ENCODE measurements at regions not wholly inside any gene's neighbourhood (a gene's known extent, or its start where the extent isn't known, plus 50 kb on each side); places are given as distances from the start of the nearest gene placed in this dataset.
"Not testable (repeated sequence)": the region's sequence is repeated elsewhere in the genome, so short reads cannot be mapped to it uniquely, and the experiment has no call there.

DNA sequence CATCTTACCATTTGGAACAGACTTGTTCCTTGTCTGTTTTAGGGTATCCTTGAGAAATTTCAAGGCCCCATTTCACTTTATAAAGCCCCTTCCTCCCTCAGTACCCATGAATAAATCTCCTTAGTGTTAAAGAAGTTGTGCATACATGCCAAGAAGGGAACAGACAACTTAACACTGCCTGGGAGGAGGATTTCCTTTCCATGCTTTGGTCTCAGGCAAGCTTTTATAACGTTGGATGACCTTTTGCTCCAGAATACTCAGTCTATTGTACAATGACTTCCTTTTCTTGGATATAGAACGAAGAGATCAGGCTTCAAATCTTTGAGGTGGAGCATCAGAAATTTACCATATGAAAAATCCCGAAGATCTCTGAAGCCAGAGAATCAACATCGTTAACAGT is 551.4 kb downstream of the PRKD1 start:
- no peak for DNase-seq (ENCODE audit: low read depth)

DNA sequence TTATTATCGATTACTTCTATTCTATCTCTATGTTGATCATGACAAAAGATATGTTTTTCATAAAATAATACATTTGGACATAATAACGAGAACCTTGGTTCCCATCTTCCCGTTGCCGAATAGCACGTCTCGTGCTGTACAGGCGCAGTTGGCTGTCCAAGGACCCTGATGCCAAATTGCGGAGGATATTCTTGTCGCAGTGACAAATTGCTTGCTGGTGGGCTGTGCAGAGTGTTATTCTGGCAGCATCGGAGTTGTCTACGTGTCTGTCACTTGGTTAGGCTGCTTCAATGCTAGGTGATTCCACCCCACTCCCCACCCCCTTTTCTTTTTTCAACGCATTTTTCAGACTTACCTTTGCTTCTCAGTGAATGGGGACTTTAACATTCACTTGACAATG is 546.8 kb downstream of the PRKD1 start:
- no peak for DNase-seq (ENCODE audit: low read depth)

DNA sequence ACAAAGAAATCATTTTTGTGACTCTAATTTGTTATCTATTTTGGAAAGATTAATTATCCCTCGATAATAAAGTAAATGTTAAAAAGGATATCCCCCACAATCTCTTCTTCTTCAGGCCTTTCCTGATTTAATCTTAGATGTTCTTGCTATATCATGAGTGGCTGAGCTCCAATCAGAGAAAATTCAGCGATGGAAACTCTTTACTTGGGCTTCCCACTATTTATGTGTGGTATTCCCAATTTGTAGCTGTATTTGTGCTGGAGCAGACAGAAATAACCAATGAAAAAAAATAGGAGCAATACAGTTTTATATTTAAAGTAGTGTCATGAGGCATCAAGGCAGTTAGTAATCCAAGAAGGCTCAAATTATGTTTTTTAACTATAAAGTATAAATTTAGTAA is 539.1 kb downstream of the PRKD1 start:
- no peak for DNase-seq (ENCODE audit: low read depth)

DNA sequence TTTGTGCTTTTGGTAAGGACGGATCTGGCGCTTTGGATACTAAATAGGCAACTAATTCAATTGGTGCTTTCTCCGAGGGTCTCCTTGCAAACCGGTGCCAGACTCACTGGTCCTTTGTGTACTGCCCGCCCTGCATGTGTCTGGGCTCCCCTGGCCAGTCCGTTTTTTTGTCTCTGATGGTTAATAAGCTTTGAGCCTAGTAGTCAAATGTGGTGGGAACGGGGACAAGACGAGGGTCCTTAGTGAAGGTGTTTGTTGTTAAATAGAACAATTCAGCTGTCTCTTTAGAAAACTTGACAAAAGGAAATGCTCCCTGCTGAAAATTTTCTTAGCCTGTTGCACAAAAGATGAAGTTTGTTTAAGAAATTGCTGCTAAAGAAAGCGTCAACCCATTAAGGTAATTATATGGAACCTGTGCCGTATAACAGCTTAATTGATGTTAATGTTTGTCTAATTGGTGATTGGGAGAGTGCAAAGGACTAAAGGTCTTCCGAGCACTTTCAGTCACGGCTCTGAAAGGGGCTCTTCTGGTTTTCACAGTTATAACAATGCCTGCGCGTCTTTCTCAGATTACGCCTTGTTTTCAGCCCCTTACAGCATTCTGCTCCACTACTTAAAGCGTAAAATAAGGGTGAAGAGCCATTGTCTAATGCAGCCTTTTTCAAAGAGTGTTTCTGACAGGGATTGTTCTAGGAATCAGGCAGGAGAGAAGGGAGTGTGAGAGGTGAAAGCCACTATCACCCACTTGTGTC is 537.4 kb downstream of the PRKD1 start:
- no peak for DNase-seq (ENCODE audit: low read depth)

DNA sequence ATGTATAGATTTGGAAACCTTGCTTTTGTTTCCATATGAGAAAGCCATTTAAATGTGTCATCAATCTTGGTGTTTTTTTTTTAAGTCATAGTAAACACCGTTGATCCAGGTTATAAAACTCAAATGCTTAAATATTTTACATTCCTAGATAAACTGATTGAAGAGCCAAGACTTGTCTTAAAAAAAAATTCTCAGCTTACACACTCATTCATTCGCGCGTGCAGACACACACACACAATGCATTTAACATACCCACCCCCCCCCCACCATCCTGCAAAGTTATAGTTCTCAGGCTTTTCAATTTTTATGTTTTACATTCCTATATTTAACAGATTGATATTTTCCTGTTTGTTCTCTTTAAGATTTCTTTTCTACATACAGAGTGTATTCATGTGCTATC is 536.4 kb downstream of the PRKD1 start:
- DNase-seq (ENCODE audit: low read depth) = no peak

DNA sequence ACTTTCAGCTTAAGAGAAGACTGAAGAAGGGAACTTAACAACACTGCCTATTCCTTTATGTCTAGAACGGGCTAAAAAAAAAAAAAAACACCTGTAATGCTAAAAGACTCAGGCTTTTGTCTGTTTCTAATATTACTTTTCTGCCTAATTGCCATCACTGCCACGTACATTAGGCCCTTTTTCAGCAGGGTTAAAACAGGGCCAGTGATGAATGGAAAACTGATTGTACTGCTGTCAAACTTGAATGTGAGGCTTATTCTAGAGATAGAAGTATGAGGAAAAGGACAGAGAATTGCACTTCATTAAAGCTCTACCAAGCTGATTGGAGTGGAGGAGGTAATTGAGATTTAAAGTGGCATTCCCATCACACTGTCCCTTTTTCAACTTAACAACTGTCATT is 535.8 kb downstream of the PRKD1 start:
- no peak for DNase-seq (ENCODE audit: low read depth)

DNA sequence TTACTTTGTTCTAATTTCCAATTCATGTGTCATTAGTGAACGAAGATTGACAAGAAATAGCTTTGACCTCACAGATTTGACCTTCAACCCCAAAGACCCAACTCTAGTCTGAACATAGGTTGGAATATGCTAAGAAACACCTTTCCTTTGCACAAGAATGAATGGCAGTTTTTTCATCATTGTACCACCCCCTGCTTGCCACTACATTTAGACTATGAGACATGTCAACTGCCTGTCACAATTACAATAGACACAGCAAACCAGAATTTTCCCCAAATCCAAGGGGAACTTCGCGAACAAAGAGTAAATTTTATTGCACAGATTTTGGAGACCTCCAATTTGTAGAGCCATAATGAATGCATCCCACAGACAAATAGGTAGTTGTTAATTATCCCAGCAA is 535.4 kb downstream of the PRKD1 start:
- DNase-seq (ENCODE audit: low read depth) = no peak

DNA sequence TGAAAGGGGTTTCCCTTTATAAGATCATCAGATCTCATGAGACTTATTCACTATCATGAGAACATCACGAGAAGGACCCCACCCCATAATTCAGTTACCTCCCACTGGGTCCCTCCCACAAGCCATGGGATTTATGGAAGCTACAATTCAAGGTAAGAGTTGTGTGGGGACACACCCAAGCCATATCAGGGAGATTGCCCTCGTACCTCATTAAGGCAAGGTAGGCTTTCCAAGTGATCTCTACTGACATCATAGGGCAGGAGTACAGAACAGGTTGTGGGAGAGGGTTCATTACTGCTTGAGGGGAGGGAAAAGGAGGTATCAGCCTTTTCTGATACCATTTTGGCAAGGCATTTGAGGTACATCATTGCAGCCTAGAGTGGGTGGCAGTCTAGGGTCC is 524.6 kb downstream of the PRKD1 start:
- no peak for DNase-seq (ENCODE audit: low read depth)

DNA sequence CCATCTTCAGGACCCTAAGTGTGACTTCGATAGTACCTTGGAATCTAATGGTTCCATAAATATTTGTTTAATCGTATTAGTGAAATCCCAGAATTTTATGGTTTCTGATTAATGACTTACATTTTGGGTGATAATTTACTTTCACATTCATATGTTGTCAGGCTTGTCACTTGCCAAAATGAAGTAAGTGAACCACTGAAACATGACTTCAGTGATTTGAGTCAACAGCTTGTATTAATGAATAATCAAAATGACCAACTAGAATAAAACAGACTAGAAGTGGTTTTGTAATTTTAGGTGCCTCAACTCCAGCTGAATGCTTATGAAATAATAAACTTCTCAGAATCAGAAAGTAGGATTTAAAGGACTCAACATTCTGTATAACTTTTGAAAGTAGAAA is 517.1 kb downstream of the PRKD1 start:
- DNase-seq (ENCODE audit: low read depth) = no peak

DNA sequence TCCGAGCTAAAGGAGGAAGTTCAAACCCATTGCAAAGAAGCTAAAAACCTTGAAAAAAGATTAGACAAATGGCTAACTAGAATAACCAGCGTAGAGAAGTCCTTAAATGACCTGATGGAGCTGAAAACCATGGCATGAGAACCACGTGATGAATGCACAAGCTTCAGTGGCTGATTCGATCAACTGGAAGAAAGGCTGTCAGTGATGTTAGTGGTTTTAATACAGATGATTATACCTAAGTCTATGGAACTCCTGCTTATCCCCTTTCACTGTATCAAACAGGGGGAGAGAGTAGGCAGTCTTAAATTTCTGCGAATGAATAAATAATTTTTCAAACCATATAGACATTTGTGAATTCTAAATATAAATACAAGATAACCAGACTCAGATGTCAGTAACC is 512.7 kb downstream of the PRKD1 start:
- DNase-seq (ENCODE audit: low read depth) = not testable (repeated sequence)

DNA sequence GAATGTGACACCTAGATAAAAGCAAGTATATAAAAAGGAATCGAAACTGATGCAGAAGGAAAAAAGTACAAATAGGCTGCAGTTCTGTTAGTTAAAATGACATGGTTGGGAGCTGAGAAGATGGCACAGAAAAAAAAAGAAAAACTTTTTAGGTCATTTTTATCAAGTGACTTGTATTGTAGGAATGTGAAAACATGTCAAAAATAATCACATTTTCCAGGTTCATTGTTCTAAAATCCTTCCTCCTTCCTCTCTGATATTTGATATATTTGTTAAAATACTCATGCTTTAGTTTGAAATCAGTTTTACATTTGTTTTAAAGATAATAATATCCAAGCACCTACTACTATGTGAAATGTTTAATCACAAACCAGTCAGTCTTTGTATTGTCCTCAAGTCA is 507.9 kb downstream of the PRKD1 start:
- no peak for DNase-seq (ENCODE audit: low read depth)

DNA sequence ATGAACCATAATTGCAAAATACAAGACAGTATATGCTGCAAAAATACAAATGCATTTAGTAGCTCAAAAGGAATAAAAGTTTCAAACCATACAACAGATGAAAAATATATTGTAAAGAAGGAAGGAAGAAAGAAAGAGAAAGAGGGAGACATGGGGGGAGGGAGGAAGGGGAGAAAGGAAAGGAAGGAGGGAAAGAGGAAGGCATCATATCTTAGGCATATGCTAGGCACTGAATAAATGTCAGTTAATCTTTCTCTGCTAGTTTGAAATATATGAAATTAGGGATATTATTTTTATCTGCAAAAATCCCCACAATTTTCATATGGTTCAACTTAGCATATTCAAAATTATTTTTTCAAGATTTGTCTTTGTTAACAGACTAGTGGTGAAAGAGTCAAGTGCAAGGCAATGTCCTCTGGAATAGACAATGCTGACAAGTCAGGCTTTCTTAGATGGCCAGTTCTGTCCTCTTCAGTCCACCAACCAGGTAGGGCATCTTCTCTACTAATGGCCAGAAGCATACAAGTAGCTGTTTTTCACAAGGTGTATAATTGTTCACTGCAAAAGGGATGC is 506.4 kb downstream of the PRKD1 start:
- no peak for DNase-seq (ENCODE audit: low read depth)

DNA sequence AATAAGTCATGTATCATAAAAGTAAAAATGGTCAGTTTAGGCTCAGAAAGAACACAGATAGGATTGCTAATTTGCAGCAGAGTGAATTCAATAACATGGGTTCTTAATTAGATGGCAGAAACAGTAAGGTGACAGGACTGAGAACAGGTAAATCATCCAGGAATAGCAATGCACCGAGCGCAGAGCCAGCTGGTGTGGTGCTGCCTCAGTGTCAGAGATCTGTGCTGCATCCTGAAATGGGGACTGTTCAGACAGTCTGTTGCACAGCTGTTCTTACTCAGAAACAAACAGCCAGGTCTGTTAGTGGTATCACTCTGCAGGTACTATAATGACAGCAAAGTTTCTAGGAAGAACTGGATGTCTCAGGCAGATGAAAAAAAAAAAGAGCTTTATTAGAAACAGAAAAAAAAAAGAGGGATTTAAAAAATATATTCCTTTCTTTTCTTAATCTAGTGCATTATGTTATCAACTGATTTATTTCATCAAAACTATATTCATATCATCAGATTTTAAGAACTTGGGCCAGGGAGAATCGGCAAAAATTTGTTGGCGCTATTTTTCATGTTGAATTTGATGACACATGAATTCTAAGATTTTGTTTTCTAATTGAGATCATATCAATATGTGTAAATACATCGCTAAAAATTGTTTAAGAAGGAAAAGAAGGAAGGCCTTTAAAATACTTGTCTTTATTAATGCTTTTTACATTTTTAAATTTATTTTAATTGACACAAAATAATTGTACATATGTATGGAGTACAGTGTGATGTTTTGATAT is 501.8 kb downstream of the PRKD1 start:
- no peak for DNase-seq (ENCODE audit: low read depth)

DNA sequence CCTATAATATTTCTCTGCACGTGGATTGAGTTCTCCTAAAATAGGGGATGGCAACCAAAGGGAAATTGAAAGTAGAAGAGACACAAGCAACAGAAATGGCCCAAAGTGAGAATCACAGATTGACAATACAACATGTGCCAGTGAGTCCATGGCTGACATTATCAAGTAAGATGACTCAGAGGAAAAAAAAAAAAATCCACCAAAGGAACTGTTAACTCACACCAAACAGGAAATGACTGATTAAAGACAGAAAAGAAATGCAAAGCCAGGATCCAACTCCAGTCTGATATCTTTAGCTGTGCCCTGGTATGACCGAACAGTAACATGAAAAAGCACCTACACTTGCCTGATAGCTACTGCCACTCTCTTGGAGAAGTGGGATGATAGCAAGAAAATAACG is 485.0 kb downstream of the PRKD1 start:
- DNase-seq (ENCODE audit: low read depth) = peak; percentile 57

DNA sequence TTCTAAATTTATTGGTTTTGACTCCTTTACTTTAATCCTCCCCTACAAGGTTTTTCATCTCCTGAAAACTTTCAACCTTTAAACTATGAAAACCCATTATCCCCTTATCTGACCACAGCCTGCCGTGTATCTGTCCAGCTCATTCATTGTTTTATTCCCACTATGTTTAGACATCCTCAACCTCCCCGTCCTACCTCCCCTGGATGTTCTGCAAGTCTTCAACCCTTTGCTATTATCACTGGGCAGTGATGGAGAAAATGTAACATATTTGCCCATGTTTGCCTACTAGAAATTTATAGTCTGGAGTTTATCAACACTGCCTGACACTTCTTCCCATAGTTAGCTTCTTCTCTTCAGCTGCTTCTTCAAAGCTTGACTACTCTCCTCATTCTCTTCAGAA is 483.4 kb downstream of the PRKD1 start:
- DNase-seq (ENCODE audit: low read depth) = no peak

DNA sequence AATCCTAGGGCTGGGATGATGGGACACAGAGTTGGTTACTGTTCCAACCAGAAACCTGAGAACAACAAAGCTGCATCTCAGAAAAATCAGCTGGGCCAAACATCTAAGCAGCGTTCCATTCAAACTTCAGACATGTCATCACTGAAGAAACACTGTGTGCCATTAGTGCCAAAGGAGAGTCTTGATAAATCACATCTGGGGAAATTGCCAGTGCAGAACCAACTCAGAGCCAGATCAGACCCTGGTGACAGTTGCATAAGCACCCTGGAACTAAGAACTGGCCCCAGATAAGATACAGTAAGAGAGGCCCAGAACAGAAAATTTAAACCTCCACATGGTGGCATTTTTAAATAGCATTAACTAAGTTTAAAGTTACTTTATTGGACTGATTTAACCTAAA is 482.8 kb downstream of the PRKD1 start:
- DNase-seq (ENCODE audit: low read depth) = no peak

DNA sequence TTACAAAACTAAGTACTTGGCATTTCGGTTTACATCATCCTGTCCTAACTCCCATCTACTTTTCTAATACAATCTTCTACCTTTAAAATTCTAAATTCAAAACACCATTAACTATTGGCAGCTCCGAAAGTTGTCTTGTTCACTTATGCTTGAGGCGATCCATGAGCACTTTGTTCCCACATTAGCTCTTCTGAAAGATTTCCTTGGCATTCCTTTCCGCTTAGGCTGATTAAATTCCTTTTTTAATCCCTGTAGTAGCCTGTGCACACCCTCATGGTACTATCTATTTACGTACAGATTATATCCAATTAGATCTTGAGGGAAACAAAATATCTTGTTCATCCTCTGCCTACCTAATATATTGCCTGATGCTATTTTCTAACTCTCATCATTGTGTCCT is 480.7 kb downstream of the PRKD1 start:
- DNase-seq (ENCODE audit: low read depth) = no peak

DNA sequence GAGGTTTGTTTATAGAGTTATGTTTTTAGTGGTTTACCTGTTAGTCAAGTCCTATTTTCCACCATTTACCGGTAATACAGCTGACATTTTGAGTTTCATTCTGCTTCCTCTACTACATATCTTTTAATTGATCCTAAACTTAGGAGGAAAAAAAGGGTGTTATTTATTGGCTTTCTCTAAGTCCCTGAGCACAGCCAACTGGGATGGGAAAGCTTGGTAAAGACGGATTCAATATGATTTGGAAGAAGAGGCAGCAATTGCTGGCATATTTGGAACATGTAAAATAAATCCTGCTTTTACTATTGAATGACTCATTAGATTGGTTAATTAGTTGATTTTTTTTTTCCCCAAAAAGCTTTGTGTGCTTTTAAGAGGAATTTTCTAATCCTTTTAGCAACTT is 475.7 kb downstream of the PRKD1 start:
- DNase-seq (ENCODE audit: low read depth) = no peak

DNA sequence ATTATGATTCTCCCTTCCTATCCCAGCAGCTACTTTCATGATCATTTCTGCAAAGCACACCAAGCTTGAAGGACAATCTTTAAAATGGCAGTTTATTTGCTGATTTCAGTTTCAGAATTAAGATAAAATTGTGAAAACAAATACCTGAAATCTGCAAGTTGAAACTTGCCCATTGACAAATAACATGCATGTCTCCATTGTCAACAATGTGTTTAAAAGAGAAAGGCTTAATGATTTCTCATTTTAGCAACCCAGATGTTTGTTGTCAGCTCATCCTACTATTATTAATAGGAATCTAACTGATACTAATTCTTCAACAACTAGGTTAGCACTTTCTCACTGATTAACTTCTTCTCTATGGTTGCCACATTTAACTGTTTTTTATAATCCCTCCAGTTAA is 474.6 kb downstream of the PRKD1 start:
- no peak for DNase-seq (ENCODE audit: low read depth)

DNA sequence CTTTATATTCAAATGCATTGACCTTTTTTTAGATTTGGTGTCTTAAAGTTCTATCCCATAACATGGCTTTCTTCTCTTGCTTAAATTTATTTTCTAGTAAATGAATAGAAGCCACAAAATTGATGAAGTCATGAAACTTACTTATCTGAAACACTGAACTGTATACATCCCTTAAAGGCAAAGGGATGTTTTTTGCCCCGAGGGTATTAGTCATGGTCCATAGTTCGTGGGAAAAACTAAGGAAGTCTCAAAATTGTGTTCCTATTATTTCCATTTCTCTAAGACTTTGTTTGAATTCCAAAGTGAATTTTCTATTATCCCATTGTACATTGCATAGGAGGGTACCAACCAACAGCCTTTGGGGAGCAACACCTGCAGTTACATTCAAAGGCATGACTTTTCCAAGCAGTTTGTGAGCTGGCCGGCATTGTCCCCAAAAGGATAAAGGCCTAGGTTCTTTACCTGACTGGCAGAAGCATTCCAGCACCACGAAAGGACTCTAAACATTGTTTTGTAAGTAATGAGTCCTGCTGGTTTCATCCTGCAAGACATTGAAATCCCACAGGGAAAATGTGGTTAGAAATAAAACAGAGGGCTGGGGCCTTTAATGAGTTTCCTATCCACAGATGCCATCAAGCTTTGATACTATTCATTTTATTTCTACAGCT is 473.5 kb downstream of the PRKD1 start:
- no peak for DNase-seq (ENCODE audit: low read depth)

DNA sequence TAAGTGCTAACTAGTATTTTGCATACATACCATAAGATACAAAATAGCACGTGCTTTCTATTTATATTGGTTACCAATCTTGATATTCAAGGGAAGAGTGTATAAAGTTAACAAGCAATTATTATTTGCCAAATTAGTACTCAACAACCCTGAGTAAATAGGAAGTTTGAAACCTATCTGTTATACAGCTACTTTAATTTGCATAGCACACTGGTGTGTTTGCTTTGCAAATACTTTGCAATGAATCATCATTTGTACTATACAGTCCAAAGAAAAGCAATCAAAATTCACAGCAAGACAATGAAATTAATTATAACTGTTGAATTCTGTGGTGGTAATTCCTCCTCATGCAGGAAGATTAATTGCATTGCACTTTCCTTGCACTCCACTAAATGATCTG is 469.1 kb downstream of the PRKD1 start:
- DNase-seq (ENCODE audit: low read depth) = no peak

DNA sequence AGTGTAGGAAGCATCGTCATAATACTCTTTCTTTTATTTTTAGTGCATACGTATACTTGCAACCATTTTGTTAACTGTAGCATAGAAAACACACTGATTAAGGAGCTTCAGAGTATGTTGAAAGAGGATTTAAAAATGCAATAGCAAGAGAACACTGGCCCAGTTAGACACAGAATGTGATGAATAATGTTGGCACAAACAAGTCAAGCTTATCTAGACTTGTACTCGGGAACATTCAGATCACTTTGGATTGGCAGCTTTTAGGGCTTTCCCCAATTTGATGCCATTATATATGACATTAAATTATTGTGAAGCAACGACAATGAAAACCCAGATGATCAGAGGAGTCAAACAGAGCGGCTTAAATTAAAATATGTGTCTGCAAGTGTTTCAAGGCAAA is 468.1 kb downstream of the PRKD1 start:
- no peak for DNase-seq (ENCODE audit: low read depth)

DNA sequence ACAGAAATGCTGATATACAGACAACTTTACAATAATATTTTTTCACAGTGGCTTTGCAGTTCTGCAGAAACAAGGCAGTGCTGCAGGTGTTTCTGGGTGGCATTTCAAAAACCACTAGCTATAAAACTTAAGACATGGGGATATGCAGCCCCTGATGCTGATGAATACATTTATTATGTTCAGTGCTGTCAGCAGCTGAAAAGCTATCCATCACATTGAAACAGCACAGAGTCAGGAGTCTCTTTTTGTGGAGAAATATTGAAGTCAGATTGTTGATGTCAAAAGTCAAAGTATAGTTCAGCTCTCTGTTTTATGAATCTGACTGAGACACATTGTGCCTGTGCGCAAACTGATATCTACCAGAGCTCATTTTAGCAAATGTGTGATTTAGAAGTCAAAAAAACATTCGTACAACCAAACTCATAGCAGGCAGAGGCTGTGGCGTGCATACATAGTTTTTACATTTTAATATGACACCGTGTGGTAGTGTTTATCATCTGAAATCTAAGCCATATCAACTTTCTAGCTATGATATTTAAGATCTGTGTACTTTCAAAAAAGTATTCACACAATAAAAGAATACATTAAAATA is 467.6 kb downstream of the PRKD1 start:
- no peak for DNase-seq (ENCODE audit: low read depth)

Data from HS-5 (cell line).